Activated B cell treated with CpG ODN at 0.5 μM for 24 hours (primary cell): ENCODE measurements at regions not wholly inside any gene's neighbourhood (a gene's known extent, or its start where the extent isn't known, plus 50 kb on each side); places are given as distances from the start of the nearest gene placed in this dataset.

Experiments used
- ATAC-seq: fragments of 200-7000 bp; cut with Tn5 transposase; one replicate; pipeline ENCODE4 v1.10.0; 2021; ENCODE audit warnings: low read depth, mild to moderate bottlenecking, moderate library complexity
- CTCF ChIA-PET: fragments of 350-600 bp; sonication (Branson Sonifier 250); formaldehyde crosslinking; loops from one replicate; lab custom pipeline; 2021; ENCODE audit warnings: antibody characterized with exemption; lab: Charles Lee
- POLR2A ChIA-PET: fragments of 350-600 bp; sonication (Branson Sonifier 250); formaldehyde crosslinking; loops from one replicate; lab custom pipeline; 2021; ENCODE audit warnings: antibody characterized with exemption; lab: Charles Lee
- DNase-seq: peaks from one replicate; pipeline ENCODE4 v3.0.0; 2022
- H3K27ac Mint-ChIP-seq: one replicate; pipeline ENCODE4 v1.8.0; 2020; ENCODE audit warnings: mixed read lengths
- H3K27me3 Mint-ChIP-seq: one replicate; pipeline ENCODE4 v1.8.0; 2021; ENCODE audit warnings: mixed read lengths
- H3K36me3 Mint-ChIP-seq: one replicate; pipeline ENCODE4 v1.8.0; 2021; ENCODE audit warnings: low read depth, mixed read lengths
- H3K4me1 Mint-ChIP-seq: one replicate; pipeline ENCODE4 v1.8.0; 2021; ENCODE audit warnings: mixed read lengths
- H3K4me3 Mint-ChIP-seq: one replicate; pipeline ENCODE4 v1.8.0; 2020; ENCODE audit warnings: mild to moderate bottlenecking, mixed read lengths
- H3K9me3 Mint-ChIP-seq: one replicate; pipeline ENCODE4 v1.8.0; 2020; ENCODE audit warnings: mixed read lengths
- CTCF ChIP-seq: fragments of 200-600 bp; IDR thresholded peaks from one replicate; pipeline ENCODE4 v1.8.0; 2022; ENCODE audit warnings: antibody characterized with exemption, mild to moderate bottlenecking
- intact Hi-C: fragments of 100-400 bp; cut with micrococcal nuclease; formaldehyde crosslinking; loops from one replicate; pipeline ENCODE4 v1.15.1; 2024

- ChIA-PET POLR2A (no interaction called here), CTCF (no interaction called here)
- H3K9me3 Mint-ChIP-seq, result no peaks in the 10 kb centered on the region
- no peaks in the 10 kb centered on the region for H3K4me1 Mint-ChIP-seq
- intact Hi-C loops, result no loop called here
- ATAC-seq, result no peak
- no peak overlapping the region for H3K27ac Mint-ChIP-seq
- DNase-seq, result no peak
- no peak for TF ChIP-seq CTCF
- no peaks in the 10 kb centered on the region for H3K36me3 Mint-ChIP-seq
- H3K4me3 Mint-ChIP-seq, result no peak overlapping the region
- no peaks in the 10 kb centered on the region for H3K27me3 Mint-ChIP-seq
Measured at GRCh38 chr7:15764010-15764409, 77.5 kb upstream of the MEOX2 start.

GRCh38 chr7:15757041-15758000, 70.8 kb upstream of the MEOX2 start:
- no peaks in the 10 kb centered on the region for H3K4me1 Mint-ChIP-seq
- H3K27me3 Mint-ChIP-seq, result no peaks in the 10 kb centered on the region
- H3K36me3 Mint-ChIP-seq, result no peaks in the 10 kb centered on the region
- peaks cover 2% of the 10 kb centered on the region for H3K9me3 Mint-ChIP-seq
- no peak for TF ChIP-seq CTCF
- CTCF ChIA-PET, result no interaction called here
- no peak overlapping the region for H3K27ac Mint-ChIP-seq
- intact Hi-C loops, result no loop called here
- ATAC-seq (no peak), DNase-seq (no peak)
- no peak overlapping the region for H3K4me3 Mint-ChIP-seq
- POLR2A ChIA-PET, result no interaction called here

GRCh38 chr7:15755061-15755460, 68.6 kb upstream of the MEOX2 start:
- H3K4me3 Mint-ChIP-seq, result no peak overlapping the region
- ATAC-seq (no peak), DNase-seq (no peak)
- ChIA-PET POLR2A (no interaction called here), CTCF (no interaction called here)
- no peaks in the 10 kb centered on the region for H3K36me3 Mint-ChIP-seq
- no peaks in the 10 kb centered on the region for H3K4me1 Mint-ChIP-seq
- TF ChIP-seq CTCF, result no peak
- H3K9me3 Mint-ChIP-seq, result peaks cover 6% of the 10 kb centered on the region
- no peaks in the 10 kb centered on the region for H3K27me3 Mint-ChIP-seq
- H3K27ac Mint-ChIP-seq, result no peak overlapping the region
- intact Hi-C loops, result no loop called here

GRCh38 chr7:15753887-15754579, 67.5 kb upstream of the MEOX2 start:
- POLR2A ChIA-PET, result no interaction called here
- Mint-ChIP-seq H3K4me3 (no peak overlapping the region), H3K36me3 (no peaks in the 10 kb centered on the region), H3K27me3 (no peaks in the 10 kb centered on the region), H3K4me1 (no peaks in the 10 kb centered on the region), H3K9me3 (peaks cover 6% of the 10 kb centered on the region), H3K27ac (no peak overlapping the region)
- DNase-seq (no peak), ATAC-seq (no peak)
- intact Hi-C loops, result no loop called here
- CTCF ChIA-PET, result no interaction called here
- no peak for TF ChIP-seq CTCF

- H3K9me3 Mint-ChIP-seq, result peaks cover 6% of the 10 kb centered on the region
Measured at GRCh38 chr7:15752377-15752776, 65.9 kb upstream of the MEOX2 start.

More at GRCh38 chr7:15752377-15752776, 65.9 kb upstream of the MEOX2 start:
- TF ChIP-seq CTCF, result no peak
- intact Hi-C loops, result no loop called here
- Mint-ChIP-seq H3K36me3 (no peaks in the 10 kb centered on the region), H3K27ac (no peak overlapping the region), H3K27me3 (no peaks in the 10 kb centered on the region), H3K4me1 (no peaks in the 10 kb centered on the region), H3K4me3 (no peak overlapping the region)
- ATAC-seq (no peak), DNase-seq (no peak)
- ChIA-PET POLR2A (no interaction called here), CTCF (no interaction called here)
